RWPE1 (cell line): ENCODE measurements at regions not wholly inside any gene's neighbourhood (a gene's known extent, or its start where the extent isn't known, plus 50 kb on each side); places are given as distances from the start of the nearest gene placed in this dataset.

Experiments
- CTCF ChIA-PET: fragments of 350-600 bp; sonication (Branson Sonifier 250); formaldehyde crosslinking; extraction: SDS; loops from one replicate; lab custom pipeline; 2021; lab: Yijun Ruan, JAX
- POLR2A ChIA-PET: fragments of 400-600 bp; formaldehyde crosslinking; extraction: SDS; loops from one replicate; lab custom pipeline; 2020; ENCODE audit warnings: antibody characterized with exemption; ENCODE audit not compliant: low non-redundant PET; lab: Yijun Ruan, JAX
- DNase-seq: peaks from one replicate; pipeline ENCODE4 v3.0.0; 2012; ENCODE audit warnings: low spot score
- H3K27ac ChIP-seq: fragments of 450-650 bp; 2 replicates; pipeline ENCODE4 v1.5.1; 2017
- CTCF ChIP-seq: fragments of 450-650 bp; conservative IDR thresholded peaks from 2 replicates; pipeline ENCODE4 v1.5.1; 2017; ENCODE audit warnings: low read depth, mild to moderate bottlenecking

- no peak overlapping the region for H3K27ac ChIP-seq
- ChIA-PET CTCF (no interaction called here), POLR2A (no interaction called here)
- no peak for TF ChIP-seq CTCF
- DNase-seq: no peak
Measured at GRCh38 chr21:19874521-19874920, 1123.7 kb upstream of the NCAM2 start.

GRCh38 chr21:19878133-19878532, 1120.1 kb upstream of the NCAM2 start:
- CTCF ChIA-PET: no interaction called here
- H3K27ac ChIP-seq: no peak overlapping the region
- POLR2A ChIA-PET: no interaction called here
- no peak for DNase-seq
- no peak for TF ChIP-seq CTCF

GRCh38 chr21:19899645-19900044, 1098.6 kb upstream of the NCAM2 start:
- TF ChIP-seq CTCF: no peak
- CTCF ChIA-PET: no interaction called here
- POLR2A ChIA-PET: no interaction called here
- no peak for DNase-seq
- no peak overlapping the region for H3K27ac ChIP-seq

- no peak overlapping the region for H3K27ac ChIP-seq
- CTCF ChIA-PET: no interaction called here
- DNase-seq: no peak
- TF ChIP-seq CTCF: no peak
- POLR2A ChIA-PET: no interaction called here
Measured at GRCh38 chr21:19900149-19900548, 1098.1 kb upstream of the NCAM2 start.

- TF ChIP-seq CTCF: no peak
- ChIA-PET CTCF (no interaction called here), POLR2A (no interaction called here)
- DNase-seq: no peak
- no peak overlapping the region for H3K27ac ChIP-seq
Measured at GRCh38 chr21:19908390-19908789, 1089.8 kb upstream of the NCAM2 start.

- CTCF ChIA-PET: no interaction called here
- no peak for TF ChIP-seq CTCF
- no peak for DNase-seq
Measured at GRCh38 chr21:19914028-19914427, 1084.2 kb upstream of the NCAM2 start.

GRCh38 chr21:19921211-19921610, 1077.0 kb upstream of the NCAM2 start:
- no peak for TF ChIP-seq CTCF
- CTCF ChIA-PET: no interaction called here
- no peak overlapping the region for H3K27ac ChIP-seq
- POLR2A ChIA-PET: no interaction called here
- DNase-seq: no peak

More at GRCh38 chr21:19914028-19914427, 1084.2 kb upstream of the NCAM2 start:
- POLR2A ChIA-PET: no interaction called here
- H3K27ac ChIP-seq: no peak overlapping the region
